ENCODE measurements at regions not wholly inside any gene's neighbourhood (a gene's known extent, or its start where the extent isn't known, plus 50 kb on each side); places are given as distances from the start of the nearest gene placed in this dataset.

- H3K4me3 ChIP-seq (ENCODE audit: low read depth in 2 of 2, low read length in 1 of 2): no peak overlapping the region
- no peak overlapping the region for H3K9ac ChIP-seq
- CTCF ChIA-PET: interaction anchor here (0.6 to 5.1 kb wide), 37 partner anchors 9 to 777 kb away, joined by 3 to 76 read pairs (median 5); partner anchors contain the start of gene CPNE8
- no peaks in the 10 kb centered on the region for H4K20me1 ChIP-seq (ENCODE audit: insufficient read depth)
- H3K4me2 ChIP-seq: peak overlapping the region; percentile 17; the same call in 1 of the 2 replicates
- H3K9me2 ChIP-seq: no peaks in the 10 kb centered on the region
- DNase-seq: no peak
- H3K36me3 ChIP-seq (replicated peaks in 1 of 2; ENCODE audit: control insufficient read depth in 1 of 2, insufficient read depth in 2 of 2, low read length in 1 of 2): no peaks in the 10 kb centered on the region
- H3K27ac ChIP-seq (ENCODE audit: low read depth in 2 of 2, low read length in 1 of 2): peak overlapping the region in 1 of 2 experiments; percentile 52; a peak in 3 of 4 replicates
- TF ChIP-seq MAX (IDR thresholded peaks at IDR 0.05; ENCODE audit: low read depth) (no peak), RCOR1 (IDR thresholded peaks at IDR 0.05; ENCODE audit: low read length) (no peak), RFX5 (IDR thresholded peaks at IDR 0.05; ENCODE audit: low read length) (no peak), FOSL2 (IDR thresholded peaks at IDR 0.05; ENCODE audit: borderline replicate concordance, low read depth) (peak; percentile 46; the same call in 1 of the 2 replicates), TCF12 (IDR thresholded peaks at IDR 0.05) (0 out of 2 replicates have a peak, but pooled peaks have one; percentile 26), JUND (IDR thresholded peaks at IDR 0.05) (peak; percentile 57; the same call in 1 of the 2 replicates), TEAD4 (IDR thresholded peaks at IDR 0.05; ENCODE audit: borderline replicate concordance, insufficient read depth) (peak; percentile 31; the same call in 1 of the 2 replicates), NFIC (IDR thresholded peaks at IDR 0.05; ENCODE audit: borderline replicate concordance) (peak; percentile 73), EZH2phosphoT487 (IDR thresholded peaks at IDR 0.05; ENCODE audit: borderline replicate concordance, low read depth) (no peak), FOXJ3 (CRISPR knock-in tag; IDR thresholded peaks at IDR 0.05) (no peak), EP300 (IDR thresholded peaks at IDR 0.05; ENCODE audit: borderline replicate concordance in 1 of 2, low read depth in 1 of 2, low read length in 1 of 2) (peak in 1 of 2 experiments; percentile 58; a peak in 1 of 4 replicates), RXRA (IDR thresholded peaks at IDR 0.05; ENCODE audit: borderline replicate concordance, low read depth) (0 out of 2 replicates have a peak, but pooled peaks have one; percentile 29), SMC3 (IDR thresholded peaks at IDR 0.05; ENCODE audit: low read depth, low read length) (no peak)
- TF ChIP-seq, protein P1, sequence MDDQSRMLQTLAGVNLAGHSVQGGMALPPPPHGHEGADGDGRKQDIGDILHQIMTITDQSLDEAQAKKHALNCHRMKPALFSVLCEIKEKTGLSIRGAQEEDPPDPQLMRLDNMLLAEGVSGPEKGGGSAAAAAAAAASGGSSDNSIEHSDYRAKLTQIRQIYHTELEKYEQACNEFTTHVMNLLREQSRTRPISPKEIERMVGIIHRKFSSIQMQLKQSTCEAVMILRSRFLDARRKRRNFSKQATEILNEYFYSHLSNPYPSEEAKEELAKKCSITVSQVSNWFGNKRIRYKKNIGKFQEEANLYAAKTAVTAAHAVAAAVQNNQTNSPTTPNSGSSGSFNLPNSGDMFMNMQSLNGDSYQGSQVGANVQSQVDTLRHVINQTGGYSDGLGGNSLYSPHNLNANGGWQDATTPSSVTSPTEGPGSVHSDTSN (IDR thresholded peaks at IDR 0.05): peak; percentile 67
- peaks cover 7% of the 10 kb centered on the region for H3F3A ChIP-seq (replicated peaks; ENCODE audit: insufficient read depth)
- no peaks in the 10 kb centered on the region for H3K9me3 ChIP-seq
- H2AFZ ChIP-seq (ENCODE audit: low read depth): no peak overlapping the region
- H3K79me2 ChIP-seq (ENCODE audit: insufficient read depth): no peaks in the 10 kb centered on the region
- 33% methylated on average over 3 of the region's 3 CpGs for WGBS (ENCODE audit: low lambda C conversion rate)
- H3K27me3 ChIP-seq (ENCODE audit: insufficient read depth): no peaks in the 10 kb centered on the region
- POLR2A ChIA-PET: no interaction called here
- H3K4me1 ChIP-seq (ENCODE audit: control insufficient read depth in 1 of 2, insufficient read depth in 2 of 2, low read depth in 1 of 2, low read length in 1 of 2): no peaks in the 10 kb centered on the region
Observed at GRCh38 chr12:39102474-39103209, 197.3 kb upstream of the CPNE8 start.

- H3F3A ChIP-seq (replicated peaks; ENCODE audit: insufficient read depth): no peaks in the 10 kb centered on the region
- no peaks in the 10 kb centered on the region for H3K79me2 ChIP-seq (ENCODE audit: insufficient read depth)
- ChIA-PET POLR2A (interaction anchor here (0.6 kb wide), 1 partner anchor 316 kb away, joined by 3 read pairs; no protein-coding TSS in a partner anchor), CTCF (interaction anchor here (1.0 to 1.4 kb wide), 3 partner anchors 8 to 449 kb away, joined by 3 to 6 read pairs (median 3); partner anchors contain the start of gene CPNE8)
- H3K4me2 ChIP-seq: no peak overlapping the region
- H3K4me3 ChIP-seq (ENCODE audit: low read depth in 2 of 2, low read length in 1 of 2): no peak overlapping the region
- H3K9ac ChIP-seq: no peak overlapping the region
- DNase-seq: no peak
- no peaks in the 10 kb centered on the region for H3K4me1 ChIP-seq (ENCODE audit: control insufficient read depth in 1 of 2, insufficient read depth in 2 of 2, low read depth in 1 of 2, low read length in 1 of 2)
- no peaks in the 10 kb centered on the region for H3K9me3 ChIP-seq
- H4K20me1 ChIP-seq (ENCODE audit: insufficient read depth): no peaks in the 10 kb centered on the region
- WGBS (ENCODE audit: low lambda C conversion rate): 53% methylated on average over 2 of the region's 2 CpGs
- no peaks in the 10 kb centered on the region for H3K27me3 ChIP-seq (ENCODE audit: insufficient read depth)
- TF ChIP-seq RAD21 (IDR thresholded peaks at IDR 0.05; ENCODE audit: low read length) (peak; percentile 21; the same call in 1 of the 2 replicates), CTCF (IDR thresholded peaks at IDR 0.05) (no peak)
- TF ChIP-seq, protein P2, sequence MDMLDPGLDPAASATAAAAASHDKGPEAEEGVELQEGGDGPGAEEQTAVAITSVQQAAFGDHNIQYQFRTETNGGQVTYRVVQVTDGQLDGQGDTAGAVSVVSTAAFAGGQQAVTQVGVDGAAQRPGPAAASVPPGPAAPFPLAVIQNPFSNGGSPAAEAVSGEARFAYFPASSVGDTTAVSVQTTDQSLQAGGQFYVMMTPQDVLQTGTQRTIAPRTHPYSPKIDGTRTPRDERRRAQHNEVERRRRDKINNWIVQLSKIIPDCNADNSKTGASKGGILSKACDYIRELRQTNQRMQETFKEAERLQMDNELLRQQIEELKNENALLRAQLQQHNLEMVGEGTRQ (IDR thresholded peaks at IDR 0.05; ENCODE audit: borderline replicate concordance, low read depth, low read length): no peak
- H3K27ac ChIP-seq (ENCODE audit: low read depth in 2 of 2, low read length in 1 of 2): no peak overlapping the region
- no peaks in the 10 kb centered on the region for H3K36me3 ChIP-seq (replicated peaks in 1 of 2; ENCODE audit: control insufficient read depth in 1 of 2, insufficient read depth in 2 of 2, low read length in 1 of 2)
- H3K9me2 ChIP-seq: no peaks in the 10 kb centered on the region
- no peak overlapping the region for H2AFZ ChIP-seq (ENCODE audit: low read depth)
Observed at GRCh38 chr12:39095636-39096330, 190.4 kb upstream of the CPNE8 start.

Measured in SK-N-SH (cell line).